ENCODE measurements at regions not wholly inside any gene's neighbourhood (a gene's known extent, or its start where the extent isn't known, plus 50 kb on each side); places are given as distances from the start of the nearest gene placed in this dataset.
"Not testable (repeated sequence)": the region's sequence is repeated elsewhere in the genome, so short reads cannot be mapped to it uniquely, and the experiment has no call there.

- H3K4me3 ChIP-seq; H3K4me1 ChIP-seq; H3K36me3 ChIP-seq (replicated peaks in 1 of 2; ENCODE audit: insufficient read depth in 1 of 2, low read depth in 2 of 2); intact Hi-C loops (cut with DNase I); ATAC-seq; H3K27me3 ChIP-seq; H3K9me3 ChIP-seq; H3K27ac ChIP-seq: not testable (repeated sequence)
- 0% methylated on average over 1 of the region's 1 CpG for WGBS, 2 donors
- peak in 6 of 7 experiments; percentile 10 to 37 (median 26) for TF ChIP-seq CTCF (IDR thresholded peaks at IDR 0.05)
- DNase-seq, result peak in 1 of 4 donors; percentile 8
These were observed 77.4 kb downstream of the ART5 start for GRCh38 chr11:3564383-3564782.

GRCh38 chr11:3554621-3555020, 87.2 kb downstream of the ART5 start:
- ATAC-seq; H3K4me3 ChIP-seq; H3K4me1 ChIP-seq; intact Hi-C loops (cut with DNase I); H3K27ac ChIP-seq; H3K9me3 ChIP-seq; H3K36me3 ChIP-seq (replicated peaks in 1 of 2; ENCODE audit: insufficient read depth in 1 of 2, low read depth in 2 of 2); DNase-seq; H3K27me3 ChIP-seq: not testable (repeated sequence)
- WGBS, 2 donors, result 14 to 27% methylated on average over 6 of the region's 6 CpGs

- intact Hi-C loops (cut with DNase I); H3K27ac ChIP-seq; H3K9me3 ChIP-seq; H3K4me1 ChIP-seq; H3K27me3 ChIP-seq; H3K4me3 ChIP-seq; ATAC-seq; DNase-seq; H3K36me3 ChIP-seq (replicated peaks in 1 of 2; ENCODE audit: insufficient read depth in 1 of 2, low read depth in 2 of 2): not testable (repeated sequence)
- 65 to 71% methylated on average over 10 of the region's 10 CpGs for WGBS, 2 donors
These were observed 96.8 kb downstream of the ART5 start for GRCh38 chr11:3544990-3545389.

- H3K4me3 ChIP-seq; H3K9me3 ChIP-seq; intact Hi-C loops (cut with DNase I); H3K36me3 ChIP-seq (replicated peaks in 1 of 2; ENCODE audit: insufficient read depth in 1 of 2, low read depth in 2 of 2); DNase-seq; H3K4me1 ChIP-seq; H3K27ac ChIP-seq; ATAC-seq; H3K27me3 ChIP-seq: not testable (repeated sequence)
- 94 to 100% methylated on average over 1 of the region's 1 CpG for WGBS, 2 donors
These were observed 103.6 kb downstream of the ART5 start for GRCh38 chr11:3538220-3538619.

- H3K36me3 ChIP-seq (replicated peaks in 1 of 2; ENCODE audit: insufficient read depth in 1 of 2, low read depth in 2 of 2); DNase-seq; ATAC-seq; H3K27ac ChIP-seq; H3K4me3 ChIP-seq; intact Hi-C loops (cut with DNase I); H3K27me3 ChIP-seq; H3K9me3 ChIP-seq; H3K4me1 ChIP-seq: not testable (repeated sequence)
- 54 to 63% methylated on average over 4 of the region's 4 CpGs for WGBS, 2 donors
These were observed 104.5 kb downstream of the ART5 start for GRCh38 chr11:3537254-3537653.

GRCh38 chr11:3532958-3533357, 108.8 kb downstream of the ART5 start:
- H3K9me3 ChIP-seq; ATAC-seq; DNase-seq; H3K27me3 ChIP-seq; intact Hi-C loops (cut with DNase I); H3K4me1 ChIP-seq; H3K4me3 ChIP-seq; H3K27ac ChIP-seq; H3K36me3 ChIP-seq (replicated peaks in 1 of 2; ENCODE audit: insufficient read depth in 1 of 2, low read depth in 2 of 2): not testable (repeated sequence)
- 67 to 100% methylated on average over 1 of the region's 1 CpG for WGBS, 2 donors

GRCh38 chr11:3531280-3531679, 110.5 kb downstream of the ART5 start:
- DNase-seq; H3K4me3 ChIP-seq; H3K27ac ChIP-seq; H3K9me3 ChIP-seq; ATAC-seq; H3K4me1 ChIP-seq; H3K27me3 ChIP-seq; H3K36me3 ChIP-seq (replicated peaks in 1 of 2; ENCODE audit: insufficient read depth in 1 of 2, low read depth in 2 of 2); intact Hi-C loops (cut with DNase I): not testable (repeated sequence)
- WGBS, 2 donors, result 79 to 87% methylated on average over 5 of the region's 5 CpGs

- not testable (repeated sequence) for H3K36me3 ChIP-seq (replicated peaks in 1 of 2; ENCODE audit: insufficient read depth in 1 of 2, low read depth in 2 of 2); DNase-seq
These were observed 118.2 kb downstream of the ART5 start for GRCh38 chr11:3523567-3523966.

GRCh38 chr11:3520905-3521304, 120.9 kb downstream of the ART5 start:
- intact Hi-C loops (cut with DNase I); H3K4me1 ChIP-seq; H3K27me3 ChIP-seq; H3K27ac ChIP-seq; DNase-seq; ATAC-seq; H3K4me3 ChIP-seq; H3K9me3 ChIP-seq; H3K36me3 ChIP-seq (replicated peaks in 1 of 2; ENCODE audit: insufficient read depth in 1 of 2, low read depth in 2 of 2): not testable (repeated sequence)

More at GRCh38 chr11:3523567-3523966, 118.2 kb downstream of the ART5 start:
- H3K4me1 ChIP-seq; H3K27me3 ChIP-seq; ATAC-seq; H3K27ac ChIP-seq; intact Hi-C loops (cut with DNase I); H3K9me3 ChIP-seq; H3K4me3 ChIP-seq: not testable (repeated sequence)

GRCh38 chr11:3519841-3520240, 122.0 kb downstream of the ART5 start:
- 69 to 79% methylated on average over 5 of the region's 5 CpGs for WGBS, 2 donors
- intact Hi-C loops (cut with DNase I), result not testable (repeated sequence)

GRCh38 chr11:3516934-3517567, 124.7 kb downstream of the ART5 start:
- H3K4me1 ChIP-seq; H3K27ac ChIP-seq; H3K9me3 ChIP-seq; ATAC-seq; DNase-seq; H3K36me3 ChIP-seq (replicated peaks in 1 of 2; ENCODE audit: insufficient read depth in 1 of 2, low read depth in 2 of 2); H3K4me3 ChIP-seq; H3K27me3 ChIP-seq; intact Hi-C loops (cut with DNase I): not testable (repeated sequence)
- 81 to 83% methylated on average over 4 of the region's 4 CpGs for WGBS, 2 donors

More at GRCh38 chr11:3519841-3520240, 122.0 kb downstream of the ART5 start:
- H3K9me3 ChIP-seq; DNase-seq; H3K4me3 ChIP-seq; H3K27me3 ChIP-seq; H3K36me3 ChIP-seq (replicated peaks in 1 of 2; ENCODE audit: insufficient read depth in 1 of 2, low read depth in 2 of 2); ATAC-seq; H3K27ac ChIP-seq; H3K4me1 ChIP-seq: not testable (repeated sequence)

All from body of pancreas (tissue), 4 donors.